ENCODE measurements at regions not wholly inside any gene's neighbourhood (a gene's known extent, or its start where the extent isn't known, plus 50 kb on each side); places are given as distances from the start of the nearest gene placed in this dataset.

DNA sequence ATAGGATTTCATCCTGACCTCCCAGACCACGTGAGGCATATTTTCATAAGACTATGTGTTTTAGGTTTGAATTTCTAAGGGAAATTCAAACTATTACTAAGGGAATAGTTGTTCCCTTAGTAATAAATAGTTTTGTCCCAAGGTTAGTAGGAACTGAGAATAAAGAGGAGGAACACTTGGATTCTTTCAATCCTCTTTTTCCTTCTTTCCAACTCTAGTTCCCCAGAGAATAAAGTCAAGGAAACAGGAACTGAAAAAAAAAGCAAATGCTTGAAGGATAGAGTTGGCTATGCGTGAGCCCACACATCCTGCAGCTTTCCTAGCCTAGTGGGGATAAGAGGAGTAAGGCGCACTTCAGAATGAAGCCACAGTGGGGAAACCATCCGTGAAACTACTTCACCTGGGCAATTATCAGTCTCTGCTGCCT lies 312.1 kb upstream of the TGFBR2 start:
- Mint-ChIP-seq H3K4me1 (ENCODE audit: low read depth) (peaks cover 10% of the 10 kb centered on the region), H3K36me3 (ENCODE audit: low read depth) (no peaks in the 10 kb centered on the region), H3K27me3 (no peaks in the 10 kb centered on the region), H3K27ac (no peak overlapping the region), H3K9me3 (no peaks in the 10 kb centered on the region), H3K4me3 (no peak overlapping the region)
- ChIA-PET POLR2A (no interaction called here), CTCF (interaction anchor here (1.3 kb wide), 1 partner anchor 9 kb away, joined by 3 read pairs; no protein-coding TSS in a partner anchor)
- no peak for DNase-seq
- ATAC-seq = no peak
- TF ChIP-seq, protein P1, sequence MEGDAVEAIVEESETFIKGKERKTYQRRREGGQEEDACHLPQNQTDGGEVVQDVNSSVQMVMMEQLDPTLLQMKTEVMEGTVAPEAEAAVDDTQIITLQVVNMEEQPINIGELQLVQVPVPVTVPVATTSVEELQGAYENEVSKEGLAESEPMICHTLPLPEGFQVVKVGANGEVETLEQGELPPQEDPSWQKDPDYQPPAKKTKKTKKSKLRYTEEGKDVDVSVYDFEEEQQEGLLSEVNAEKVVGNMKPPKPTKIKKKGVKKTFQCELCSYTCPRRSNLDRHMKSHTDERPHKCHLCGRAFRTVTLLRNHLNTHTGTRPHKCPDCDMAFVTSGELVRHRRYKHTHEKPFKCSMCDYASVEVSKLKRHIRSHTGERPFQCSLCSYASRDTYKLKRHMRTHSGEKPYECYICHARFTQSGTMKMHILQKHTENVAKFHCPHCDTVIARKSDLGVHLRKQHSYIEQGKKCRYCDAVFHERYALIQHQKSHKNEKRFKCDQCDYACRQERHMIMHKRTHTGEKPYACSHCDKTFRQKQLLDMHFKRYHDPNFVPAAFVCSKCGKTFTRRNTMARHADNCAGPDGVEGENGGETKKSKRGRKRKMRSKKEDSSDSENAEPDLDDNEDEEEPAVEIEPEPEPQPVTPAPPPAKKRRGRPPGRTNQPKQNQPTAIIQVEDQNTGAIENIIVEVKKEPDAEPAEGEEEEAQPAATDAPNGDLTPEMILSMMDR (IDR thresholded peaks at IDR 0.05) = no peak
- intact Hi-C loops (cut with micrococcal nuclease) = no loop called here

- Mint-ChIP-seq H3K9me3 (no peaks in the 10 kb centered on the region), H3K4me3 (no peak overlapping the region), H3K27me3 (no peaks in the 10 kb centered on the region), H3K4me1 (ENCODE audit: low read depth) (peaks cover 10% of the 10 kb centered on the region), H3K27ac (no peak overlapping the region), H3K36me3 (ENCODE audit: low read depth) (no peaks in the 10 kb centered on the region)
- TF ChIP-seq, protein P1 (IDR thresholded peaks at IDR 0.05) = no peak
- no peak for DNase-seq
- ChIA-PET CTCF (interaction anchor here (1.2 kb wide), 1 partner anchor 98 kb away, joined by 3 read pairs; no protein-coding TSS in a partner anchor), POLR2A (interaction anchor here (0.6 kb wide), 1 partner anchor 9 kb away, joined by 3 read pairs; no protein-coding TSS in a partner anchor)
- ATAC-seq = no peak
- intact Hi-C loops (cut with micrococcal nuclease) = no loop called here
These were observed 309.3 kb upstream of the TGFBR2 start for GRCh38 chr3:30297112-30297511.

DNA sequence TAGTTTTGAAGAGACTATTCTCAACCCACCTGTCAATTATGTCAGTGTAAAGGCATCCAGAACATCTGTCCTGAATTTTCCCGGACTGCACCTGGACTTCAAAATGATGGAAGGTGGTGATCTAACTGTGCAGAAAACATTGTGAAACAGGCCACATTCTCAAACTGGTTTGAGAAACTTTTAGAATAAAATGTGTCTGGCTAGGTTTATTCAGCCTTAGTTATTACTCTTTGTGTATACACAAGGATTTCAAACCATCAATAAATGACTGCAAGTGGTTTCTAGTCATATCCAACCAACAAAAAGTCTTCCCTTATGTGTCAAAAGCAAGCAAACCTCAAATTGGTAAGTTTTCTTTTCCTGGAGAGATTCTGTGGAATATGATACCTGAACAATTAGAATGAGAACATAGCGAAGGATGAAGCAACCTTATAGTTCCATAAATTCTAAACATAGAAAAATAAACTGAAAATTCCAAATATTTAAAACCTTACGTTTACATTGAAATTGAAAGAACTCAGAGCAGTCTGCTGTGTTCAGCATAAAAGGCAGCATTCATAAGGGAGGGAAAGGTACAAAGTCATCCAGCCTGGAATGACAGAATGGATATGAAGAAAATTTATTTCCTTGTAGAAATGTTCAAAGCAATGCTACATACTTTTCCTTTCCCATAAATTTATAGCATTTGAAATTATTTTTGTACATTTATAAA lies 306.6 kb upstream of the TGFBR2 start:
- Mint-ChIP-seq H3K9me3 (peaks cover 5% of the 10 kb centered on the region), H3K27ac (no peak overlapping the region), H3K4me3 (no peak overlapping the region), H3K36me3 (ENCODE audit: low read depth) (no peaks in the 10 kb centered on the region), H3K4me1 (ENCODE audit: low read depth) (peaks cover 10% of the 10 kb centered on the region), H3K27me3 (no peaks in the 10 kb centered on the region)
- ATAC-seq (no peak), DNase-seq (no peak)
- TF ChIP-seq, protein P1 (IDR thresholded peaks at IDR 0.05) = no peak
- intact Hi-C loops (cut with micrococcal nuclease) = no loop called here
- ChIA-PET CTCF (no interaction called here), POLR2A (no interaction called here)

- Mint-ChIP-seq H3K9me3 (peaks cover 5% of the 10 kb centered on the region), H3K36me3 (ENCODE audit: low read depth) (no peaks in the 10 kb centered on the region), H3K4me3 (no peak overlapping the region), H3K27me3 (no peaks in the 10 kb centered on the region), H3K27ac (no peak overlapping the region), H3K4me1 (ENCODE audit: low read depth) (peaks cover 10% of the 10 kb centered on the region)
- POLR2A ChIA-PET = interaction anchor here (1.4 kb wide), 1 partner anchor 354 kb away, joined by 3 read pairs; no protein-coding TSS in a partner anchor
- CTCF ChIA-PET = interaction anchor here (0.9 kb wide), 1 partner anchor 18 kb away, joined by 3 read pairs; no protein-coding TSS in a partner anchor
- TF ChIP-seq, protein P1 (IDR thresholded peaks at IDR 0.05) = no peak
- DNase-seq (no peak), ATAC-seq (no peak)
- intact Hi-C loops (cut with micrococcal nuclease) = no loop called here
These were observed 305.6 kb upstream of the TGFBR2 start for GRCh38 chr3:30300809-30301208.

DNA sequence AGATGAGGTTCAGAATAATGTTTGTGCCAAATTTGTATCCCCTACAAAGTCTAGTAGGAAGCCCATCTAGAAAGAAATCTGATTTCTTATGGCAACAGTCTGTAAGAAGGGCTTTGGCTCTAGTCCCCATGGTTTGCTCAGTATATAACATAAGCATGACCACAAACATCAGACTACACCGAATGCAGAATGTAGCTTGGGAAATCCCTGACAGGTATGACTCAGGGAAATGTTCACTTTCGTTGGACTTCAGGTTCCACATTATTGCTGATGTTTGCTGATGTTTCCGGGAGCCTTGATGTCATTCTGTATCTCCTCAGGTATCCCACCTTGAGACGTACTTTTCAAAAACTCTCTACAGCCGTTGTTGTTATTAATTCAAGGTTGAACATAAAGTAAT lies 304.4 kb upstream of the TGFBR2 start:
- intact Hi-C loops (cut with micrococcal nuclease) = no loop called here
- H3K27me3 Mint-ChIP-seq = no peaks in the 10 kb centered on the region
- H3K9me3 Mint-ChIP-seq = peaks cover 14% of the 10 kb centered on the region
- TF ChIP-seq, protein P1 (IDR thresholded peaks at IDR 0.05) = no peak
- POLR2A ChIA-PET = no interaction called here
- CTCF ChIA-PET = interaction anchor here (1.0 to 1.4 kb wide), 2 partner anchors 11 to 17 kb away, joined by 3 to 4 read pairs; no protein-coding TSS in a partner anchor
- H3K36me3 Mint-ChIP-seq (ENCODE audit: low read depth) = no peaks in the 10 kb centered on the region
- peaks cover 10% of the 10 kb centered on the region for H3K4me1 Mint-ChIP-seq (ENCODE audit: low read depth)
- ATAC-seq (peak; percentile 86), DNase-seq (peak; percentile 10)
- no peak overlapping the region for H3K4me3 Mint-ChIP-seq
- H3K27ac Mint-ChIP-seq = no peak overlapping the region

Measured in activated CD8-positive, alpha-beta T cell treated with anti-CD3 and anti-CD28 coated beads for 36 hours (primary cell).